H1 (cell line): ENCODE measurements at regions not wholly inside any gene's neighbourhood (a gene's known extent, or its start where the extent isn't known, plus 50 kb on each side); places are given as distances from the start of the nearest gene placed in this dataset.

Experiments
- CTCF ChIA-PET: fragments of 300-600 bp; sonication (Branson Sonifier 250); formaldehyde crosslinking; loops from one replicate; lab custom pipeline; 2021; ENCODE audit not compliant: partially characterized antibody; lab: Charles Lee
- POLR2A ChIA-PET: fragments of 300-600 bp; sonication (Branson Sonifier 250); formaldehyde crosslinking; loops from one replicate; lab custom pipeline; 2021; ENCODE audit warnings: inconsistent platforms; ENCODE audit not compliant: partially characterized antibody; lab: Charles Lee
- DNase-seq, 2 experiments: peaks; one replicate each; pipeline versions ENCODE4 v3.0.0 to v3.0.0-alpha.2; 2010 to 2022; ENCODE audit warnings: low spot score in 2 of 2, low read depth in 1 of 2, mixed read lengths in 1 of 2
- FAIRE-seq: peaks from 2 replicates; lab custom pipeline; 2011; peaks lifted over from hg19 to GRCh38; lab: Jason Lieb, UNC
- H2AFZ ChIP-seq: 2 replicates; pipeline ENCODE4 v1.8.1; 2012; ENCODE audit warnings: low read length, inconsistent platforms
- H2AK5ac ChIP-seq: 2 replicates; pipeline ENCODE4 v1.6.1; 2013; ENCODE audit warnings: low read depth, low read length
- H2BK120ac ChIP-seq: replicated peaks from 2 replicates; pipeline ENCODE3; 2013; ENCODE audit warnings: low read depth, low read length, inconsistent platforms
- H2BK12ac ChIP-seq: 2 replicates; pipeline ENCODE4 v1.6.1; 2013; ENCODE audit warnings: low read depth, low read length
- H2BK15ac ChIP-seq: 2 replicates; pipeline ENCODE4 v1.6.1; 2013; ENCODE audit warnings: low read length
- H2BK20ac ChIP-seq: 2 replicates; pipeline ENCODE4 v1.6.1; 2013; ENCODE audit warnings: low read length
- H2BK5ac ChIP-seq: 2 replicates; pipeline ENCODE4 v1.6.1; 2013; ENCODE audit warnings: low read depth, low read length
- H3K14ac ChIP-seq: 2 replicates; pipeline ENCODE4 v1.6.1; 2013; ENCODE audit warnings: inconsistent platforms; ENCODE audit not compliant: insufficient read length
- H3K18ac ChIP-seq: 2 replicates; pipeline ENCODE4 v1.6.1; 2013; ENCODE audit warnings: low read length; ENCODE audit errors: extremely low read depth
- H3K23ac ChIP-seq: 2 replicates; pipeline ENCODE4 v1.6.1; 2013; ENCODE audit warnings: inconsistent platforms; ENCODE audit not compliant: insufficient read length
- H3K23me2 ChIP-seq: 2 replicates; pipeline ENCODE4 v1.6.1; 2013; ENCODE audit warnings: low read depth, low read length
- H3K27ac ChIP-seq: 2 replicates; pipeline ENCODE4 v1.6.1; 2011; ENCODE audit warnings: low read depth, low read length, inconsistent platforms
- H3K27me3 ChIP-seq, 4 experiments: replicated peaks in 1 of 4; 1 replicate in 1 of 4; 2 replicates in 3 of 4; pipeline versions ENCODE4 v1.6.1 to v1.8.1; 2011 to 2013; ENCODE audit warnings: low read length in 3 of 4, mild to moderate bottlenecking in 3 of 4, inconsistent platforms in 2 of 4, mixed read lengths in 2 of 4, moderate library complexity in 1 of 4; ENCODE audit not compliant: control insufficient read depth in 3 of 4, insufficient read depth in 3 of 4; ENCODE audit errors: extremely low read depth in 1 of 4
- H3K36me3 ChIP-seq, 4 experiments: 2 replicates each; pipeline versions ENCODE4 v1.6.1 to v1.8.1; 2011 to 2013; ENCODE audit warnings: mild to moderate bottlenecking in 4 of 4, low read length in 3 of 4, moderate library complexity in 2 of 4, control low read depth in 1 of 4, inconsistent platforms in 1 of 4; ENCODE audit not compliant: insufficient read depth in 4 of 4, control insufficient read depth in 2 of 4
- H3K4ac ChIP-seq: replicated peaks from 2 replicates; pipeline ENCODE3; 2013; ENCODE audit warnings: low read length, low read depth, mixed read lengths, inconsistent platforms; ENCODE audit not compliant: insufficient read length
- H3K4me1 ChIP-seq, 4 experiments: replicated peaks in 1 of 4; 1 replicate in 1 of 4; 2 replicates in 3 of 4; pipeline versions ENCODE4 v1.6.1 to v1.8.1; 2011 to 2013; ENCODE audit warnings: low read length in 3 of 4, inconsistent platforms in 2 of 4, mixed read lengths in 1 of 4; ENCODE audit not compliant: insufficient read depth in 4 of 4, control insufficient read depth in 3 of 4
- H3K4me2 ChIP-seq, 2 experiments: 2 replicates each; pipeline versions ENCODE4 v1.6.1 to v1.8.1; 2011 to 2013; ENCODE audit warnings: low read depth in 2 of 2, low read length in 2 of 2, control low read depth in 1 of 2, inconsistent platforms in 1 of 2, mild to moderate bottlenecking in 1 of 2; ENCODE audit not compliant: insufficient read depth in 1 of 2
- H3K4me3 ChIP-seq, 4 experiments: fragments of 200-600, 300-600 bp in 1 of 4; sonication (generic), shearing (Covaris generic), sonication (Bioruptor Twin) in 1 of 4; 2 replicates each; pipeline versions ENCODE4 v1.5.1 to v1.8.1; 2011 to 2016; ENCODE audit warnings: low read length in 4 of 4, low read depth in 3 of 4, control low read depth in 2 of 4, inconsistent platforms in 2 of 4, mild to moderate bottlenecking in 2 of 4, mixed read lengths in 1 of 4, moderate library complexity in 1 of 4; ENCODE audit not compliant: insufficient read depth in 2 of 4; ENCODE audit errors: extremely low read depth in 1 of 4
- H3K56ac ChIP-seq: replicated peaks from 2 replicates; pipeline ENCODE3; 2013; ENCODE audit warnings: low read depth, mild to moderate bottlenecking, mixed read lengths, low read length, inconsistent platforms; ENCODE audit not compliant: insufficient read length
- H3K79me1 ChIP-seq: 2 replicates; pipeline ENCODE4 v1.6.1; 2013; ENCODE audit warnings: low read depth, low read length, control low read depth
- H3K79me2 ChIP-seq, 2 experiments: 2 replicates each; pipeline versions ENCODE4 v1.6.1 to v1.8.1; 2012 to 2013; ENCODE audit warnings: low read length in 2 of 2, mild to moderate bottlenecking in 2 of 2, inconsistent platforms in 1 of 2; ENCODE audit not compliant: insufficient read depth in 2 of 2, control insufficient read depth in 1 of 2
- H3K9ac ChIP-seq, 4 experiments: replicated peaks in 1 of 4; 1 replicate in 1 of 4; 2 replicates in 3 of 4; pipeline versions ENCODE4 v1.6.1 to v1.8.1; 2011 to 2013; ENCODE audit warnings: low read depth in 3 of 4, low read length in 3 of 4, control low read depth in 2 of 4, mild to moderate bottlenecking in 2 of 4, moderate library complexity in 2 of 4, inconsistent platforms in 1 of 4; ENCODE audit errors: extremely low read depth in 1 of 4
- H3K9me3 ChIP-seq, 2 experiments: 2 replicates each; pipeline versions ENCODE4 v1.6.1 to v1.8.1; 2012 to 2013; ENCODE audit warnings: mild to moderate bottlenecking in 2 of 2, moderate library complexity in 2 of 2, control low read depth in 1 of 2, inconsistent platforms in 1 of 2, low read depth in 1 of 2, low read length in 1 of 2, mixed read lengths in 1 of 2; ENCODE audit not compliant: insufficient read depth in 2 of 2
- H4K20me1 ChIP-seq, 2 experiments: replicated peaks in 1 of 2; 2 replicates each; pipeline versions ENCODE3 to v1.8.1; 2011 to 2013; ENCODE audit warnings: inconsistent platforms in 2 of 2, low read length in 2 of 2, mild to moderate bottlenecking in 1 of 2; ENCODE audit not compliant: insufficient read depth in 2 of 2, control insufficient read depth in 1 of 2
- H4K5ac ChIP-seq: 2 replicates; pipeline ENCODE4 v1.6.1; 2013; ENCODE audit warnings: low read length, low read depth, mixed read lengths, inconsistent platforms; ENCODE audit not compliant: insufficient read length
- H4K8ac ChIP-seq: 2 replicates; pipeline ENCODE4 v1.8.0; 2013; ENCODE audit warnings: mild to moderate bottlenecking, moderate library complexity, low read length, inconsistent platforms; ENCODE audit not compliant: insufficient read depth; ENCODE audit errors: extremely low read depth
- H4K91ac ChIP-seq: replicated peaks from 2 replicates; pipeline ENCODE3; 2013; ENCODE audit warnings: low read length, mixed read lengths, inconsistent platforms; ENCODE audit not compliant: insufficient read length
- HDAC6 ChIP-seq: IDR thresholded peaks from one replicate; pipeline ENCODE4 v1.7.1; 2012; ENCODE audit warnings: low read depth, mild to moderate bottlenecking, inconsistent platforms, low read length, moderate library complexity
- PHF8 ChIP-seq: fragments of 200-600 bp; sonication (generic); conservative IDR thresholded peaks from 2 replicates; pipeline ENCODE4 v1.7.1; 2012; ENCODE audit warnings: low read depth, mild to moderate bottlenecking, inconsistent platforms, low read length, moderate library complexity
- SAP30 ChIP-seq: fragments of 300-600 bp; sonication (generic); IDR thresholded peaks from 2 replicates; pipeline ENCODE4 v1.7.1; 2012; ENCODE audit warnings: low read length, moderate library complexity, mild to moderate bottlenecking, inconsistent platforms; ENCODE audit not compliant: insufficient read depth, insufficient replicate concordance
- SP1 ChIP-seq: IDR thresholded peaks from 2 replicates; pipeline ENCODE4 v1.6.1; 2011; ENCODE audit warnings: low read depth, low read length
- SP2 ChIP-seq: IDR thresholded peaks from 2 replicates; pipeline ENCODE4 v1.6.1; 2012; ENCODE audit warnings: mild to moderate bottlenecking, low read length, inconsistent platforms
- TAF1 ChIP-seq: IDR thresholded peaks from 2 replicates; pipeline ENCODE4 v1.6.1; 2011; ENCODE audit warnings: mild to moderate bottlenecking, low read depth, low read length
- WGBS, 2 experiments: shearing (Covaris generic) in 1 of 2; methylation state at CpG; one replicate each; pipeline versions ENCODE4 v1.1.6 to v1.1.7; 2013 to 2015; ENCODE audit warnings: low lambda C conversion rate in 2 of 2, mixed read lengths in 2 of 2, inconsistent platforms in 1 of 2, low coverage in 1 of 2, missing lambda C conversion rate in 1 of 2; ENCODE audit not compliant: insufficient replicate concordance in 2 of 2, insufficient coverage in 1 of 2, insufficient read length in 1 of 2; ENCODE audit errors: extremely low coverage in 1 of 2, missing lambda C conversion rate in 1 of 2; 5-methylcytosine and 5-hydroxymethylcytosine counted together
- TF ChIP-seq, protein P1 (sequence below): IDR thresholded peaks from 2 replicates; pipeline ENCODE4 v1.6.1; 2012; ENCODE audit warnings: inconsistent platforms

DNA sequence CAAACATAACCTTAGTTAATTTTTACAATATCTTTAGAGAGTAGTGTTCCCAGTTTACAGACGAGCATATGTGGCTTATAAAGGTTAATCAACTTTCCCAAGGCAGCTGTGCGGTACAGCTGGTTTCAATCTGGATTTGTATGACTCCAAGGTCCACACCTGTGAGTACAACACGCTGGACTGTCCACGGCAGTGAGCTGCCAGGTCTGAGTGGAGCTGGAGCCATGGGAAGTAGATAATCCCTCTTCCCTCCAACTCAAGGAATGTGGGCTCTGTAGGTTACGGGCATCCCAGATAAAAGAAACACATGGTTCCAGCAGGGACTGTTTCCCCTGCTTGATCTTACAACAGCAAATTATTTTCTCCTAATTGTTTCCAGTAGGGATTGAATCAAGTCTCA, 102.2 kb downstream of the SOD2 start:
- no peaks in the 10 kb centered on the region for H3K79me2 ChIP-seq
- H3K9ac ChIP-seq = no peak overlapping the region
- no peak overlapping the region for H3K14ac ChIP-seq
- H2BK20ac ChIP-seq = no peak overlapping the region
- H2AFZ ChIP-seq = no peak overlapping the region
- no peak overlapping the region for H2AK5ac ChIP-seq
- H4K20me1 ChIP-seq = no peaks in the 10 kb centered on the region
- no peaks in the 10 kb centered on the region for H3K4me1 ChIP-seq
- POLR2A ChIA-PET = no interaction called here
- H3K23ac ChIP-seq = no peak overlapping the region
- H3K4me2 ChIP-seq = no peak overlapping the region
- no peak for DNase-seq
- no peak overlapping the region for H2BK120ac ChIP-seq
- H3K23me2 ChIP-seq = no peaks in the 10 kb centered on the region; the same call in 1 of the 2 replicates
- no peak overlapping the region for H2BK15ac ChIP-seq
- H3K4me3 ChIP-seq = no peak overlapping the region
- H3K9me3 ChIP-seq = peaks cover 51 to 60% of the 10 kb centered on the region in 2 experiments
- CTCF ChIA-PET = interaction anchor here (0.6 to 1.5 kb wide), 3 partner anchors 11 to 417 kb away, joined by 3 to 4 read pairs (median 3); no protein-coding TSS in a partner anchor
- no peak overlapping the region for H2BK5ac ChIP-seq
- H3K56ac ChIP-seq = no peak overlapping the region
- 85% methylated on average over 5 of the region's 5 CpGs; no CpG with 5 or more reads in 1 of the 2 experiments for WGBS, 2 experiments
- no peaks in the 10 kb centered on the region for H3K27me3 ChIP-seq
- no peaks in the 10 kb centered on the region for H3K36me3 ChIP-seq
- no peak overlapping the region for H3K27ac ChIP-seq
- no peak overlapping the region for H3K4ac ChIP-seq
- no peak overlapping the region for H4K91ac ChIP-seq
- no peak for TF ChIP-seq SP1
- TF ChIP-seq HDAC6 = no peak
- TF ChIP-seq, protein P1, sequence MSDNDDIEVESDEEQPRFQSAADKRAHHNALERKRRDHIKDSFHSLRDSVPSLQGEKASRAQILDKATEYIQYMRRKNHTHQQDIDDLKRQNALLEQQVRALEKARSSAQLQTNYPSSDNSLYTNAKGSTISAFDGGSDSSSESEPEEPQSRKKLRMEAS = no peak
- TF ChIP-seq SP2 = no peak
- no peak for TF ChIP-seq TAF1
- no peak for TF ChIP-seq SAP30
- TF ChIP-seq PHF8 = no peak
- no peak overlapping the region for H4K8ac ChIP-seq
- no peak overlapping the region for H3K18ac ChIP-seq
- H3K79me1 ChIP-seq = no peaks in the 10 kb centered on the region
- no peak for FAIRE-seq
- no peak overlapping the region for H2BK12ac ChIP-seq
- H4K5ac ChIP-seq = no peak overlapping the region
